ENCODE measurements at regions not wholly inside any gene's neighbourhood (a gene's known extent, or its start where the extent isn't known, plus 50 kb on each side); places are given as distances from the start of the nearest gene placed in this dataset.

GRCh38 chr13:26883613-26884257 lies 123.1 kb upstream of the GPR12 start:
- no peak for TF ChIP-seq ZBTB7A (IDR thresholded peaks at IDR 0.05; ENCODE audit: low read depth)
- TF ChIP-seq FOXM1 (IDR thresholded peaks at IDR 0.05; ENCODE audit: borderline replicate concordance, low read depth), result no peak
- no peak for TF ChIP-seq NFIC (IDR thresholded peaks at IDR 0.05)
- no peak for TF ChIP-seq TEAD4 (IDR thresholded peaks at IDR 0.05)

GRCh38 chr13:26882731-26883130 lies 122.1 kb upstream of the GPR12 start:
- TF ChIP-seq REST (IDR thresholded peaks at IDR 0.05; ENCODE audit: low read depth), result no peak
- no peak for TF ChIP-seq RAD21 (IDR thresholded peaks at IDR 0.05; ENCODE audit: low read depth)

GRCh38 chr13:26881154-26881553 lies 120.6 kb upstream of the GPR12 start:
- TF ChIP-seq TCF12 (IDR thresholded peaks at IDR 0.05; ENCODE audit: low read depth), result no peak
- no peak for TF ChIP-seq EP300 (IDR thresholded peaks at IDR 0.05; ENCODE audit: borderline replicate concordance)

GRCh38 chr13:26880735-26881134 lies 120.1 kb upstream of the GPR12 start:
- TF ChIP-seq USF1 (IDR thresholded peaks at IDR 0.05) (no peak), RAD21 (IDR thresholded peaks at IDR 0.05; ENCODE audit: low read depth) (no peak), TAF1 (IDR thresholded peaks at IDR 0.05; ENCODE audit: low read depth) (no peak), MAX (IDR thresholded peaks at IDR 0.05) (no peak)

- TF ChIP-seq EGR1 (IDR thresholded peaks at IDR 0.05) (no peak), NFIC (IDR thresholded peaks at IDR 0.05) (no peak), ZBTB7A (IDR thresholded peaks at IDR 0.05; ENCODE audit: low read depth) (no peak), CREB1 (IDR thresholded peaks at IDR 0.05; ENCODE audit: low read depth) (no peak), EP300 (IDR thresholded peaks at IDR 0.05; ENCODE audit: borderline replicate concordance) (no peak), YY1 (IDR thresholded peaks at IDR 0.05; ENCODE audit: low read depth) (no peak), USF1 (IDR thresholded peaks at IDR 0.05) (no peak), CEBPB (IDR thresholded peaks at IDR 0.05) (no peak), REST (IDR thresholded peaks at IDR 0.05; ENCODE audit: low read depth) (no peak), FOXM1 (IDR thresholded peaks at IDR 0.05; ENCODE audit: borderline replicate concordance, low read depth) (no peak), RAD21 (IDR thresholded peaks at IDR 0.05; ENCODE audit: low read depth) (no peak)
Measured at GRCh38 chr13:26878438-26878837, 117.9 kb upstream of the GPR12 start.

- TF ChIP-seq YY1 (IDR thresholded peaks at IDR 0.05; ENCODE audit: low read depth), result no peak
- TF ChIP-seq EP300 (IDR thresholded peaks at IDR 0.05; ENCODE audit: borderline replicate concordance), result no peak
- no peak for TF ChIP-seq FOXM1 (IDR thresholded peaks at IDR 0.05; ENCODE audit: borderline replicate concordance, low read depth)
- no peak for TF ChIP-seq REST (IDR thresholded peaks at IDR 0.05; ENCODE audit: low read depth)
- no peak for TF ChIP-seq CREB1 (IDR thresholded peaks at IDR 0.05; ENCODE audit: low read depth)
- TF ChIP-seq MAX (IDR thresholded peaks at IDR 0.05), result no peak
- no peak for TF ChIP-seq EGR1 (IDR thresholded peaks at IDR 0.05)
- no peak for TF ChIP-seq CEBPB (IDR thresholded peaks at IDR 0.05)
- no peak for TF ChIP-seq RAD21 (IDR thresholded peaks at IDR 0.05; ENCODE audit: low read depth)
- TF ChIP-seq ZBTB7A (IDR thresholded peaks at IDR 0.05; ENCODE audit: low read depth), result no peak
- no peak for TF ChIP-seq TEAD4 (IDR thresholded peaks at IDR 0.05)
- TF ChIP-seq USF1 (IDR thresholded peaks at IDR 0.05), result no peak
- TF ChIP-seq TCF12 (IDR thresholded peaks at IDR 0.05; ENCODE audit: low read depth), result no peak
- no peak for TF ChIP-seq TAF1 (IDR thresholded peaks at IDR 0.05; ENCODE audit: low read depth)
- TF ChIP-seq NFIC (IDR thresholded peaks at IDR 0.05), result no peak
Measured at GRCh38 chr13:26873386-26873698, 112.8 kb upstream of the GPR12 start.
